NCI-H1694 treated with DMSO at 0.1 percent for 48 hours (cell line): ENCODE measurements at regions not wholly inside any gene's neighbourhood (a gene's known extent, or its start where the extent isn't known, plus 50 kb on each side); places are given as distances from the start of the nearest gene placed in this dataset.
"Not testable (repeated sequence)": the region's sequence is repeated elsewhere in the genome, so short reads cannot be mapped to it uniquely, and the experiment has no call there.

Source experiments
- DNase-seq: peaks from one replicate; lab custom pipeline; 2025; lab: John Stamatoyannopoulos, UW

GRCh38 chr5:42242881-42243485, 180.3 kb upstream of the GHR start:
- DNase-seq, result no peak

- DNase-seq, result no peak
Observed at GRCh38 chr5:42252306-42252705, 170.9 kb upstream of the GHR start.

GRCh38 chr5:42259914-42260313, 163.3 kb upstream of the GHR start:
- not testable (repeated sequence) for DNase-seq

GRCh38 chr5:42267091-42267490, 156.1 kb upstream of the GHR start:
- DNase-seq, result no peak

GRCh38 chr5:42268170-42268569, 155.1 kb upstream of the GHR start:
- not testable (repeated sequence) for DNase-seq

- no peak for DNase-seq
Observed at GRCh38 chr5:42268630-42269029, 154.6 kb upstream of the GHR start.

- DNase-seq, result no peak
Observed at GRCh38 chr5:42270771-42271170, 152.5 kb upstream of the GHR start.

GRCh38 chr5:42274913-42275312, 148.3 kb upstream of the GHR start:
- no peak for DNase-seq

- no peak for DNase-seq
Observed at GRCh38 chr5:42277293-42277692, 145.9 kb upstream of the GHR start.

- no peak for DNase-seq
Observed at GRCh38 chr5:42284584-42284983, 138.7 kb upstream of the GHR start.

GRCh38 chr5:42285230-42285629, 138.0 kb upstream of the GHR start:
- DNase-seq, result no peak

GRCh38 chr5:42300496-42300895, 122.7 kb upstream of the GHR start:
- no peak for DNase-seq

GRCh38 chr5:42301349-42301748, 121.9 kb upstream of the GHR start:
- no peak for DNase-seq

GRCh38 chr5:42302186-42302585, 121.1 kb upstream of the GHR start:
- no peak for DNase-seq

- DNase-seq, result no peak
Observed at GRCh38 chr5:42306287-42306686, 117.0 kb upstream of the GHR start.

GRCh38 chr5:42309865-42310264, 113.4 kb upstream of the GHR start:
- DNase-seq, result no peak

GRCh38 chr5:42315214-42315613, 108.0 kb upstream of the GHR start:
- no peak for DNase-seq

- no peak for DNase-seq
Observed at GRCh38 chr5:42317575-42317974, 105.7 kb upstream of the GHR start.

GRCh38 chr5:42319546-42319945, 103.7 kb upstream of the GHR start:
- not testable (repeated sequence) for DNase-seq

- no peak for DNase-seq
Observed at GRCh38 chr5:42321785-42322184, 101.5 kb upstream of the GHR start.

GRCh38 chr5:42337143-42337542, 86.1 kb upstream of the GHR start:
- no peak for DNase-seq

- DNase-seq, result no peak
Observed at GRCh38 chr5:42337607-42338006, 85.6 kb upstream of the GHR start.

GRCh38 chr5:42338136-42338535, 85.1 kb upstream of the GHR start:
- DNase-seq, result no peak

- DNase-seq, result no peak
Observed at GRCh38 chr5:42349163-42349562, 74.1 kb upstream of the GHR start.

GRCh38 chr5:42351956-42352355, 71.3 kb upstream of the GHR start:
- no peak for DNase-seq
